Body of pancreas (tissue), 4 donors: ENCODE measurements at regions not wholly inside any gene's neighbourhood (a gene's known extent, or its start where the extent isn't known, plus 50 kb on each side); places are given as distances from the start of the nearest gene placed in this dataset.

Source experiments
- CTCF ChIP-seq, 7 experiments: fragments of 450-650 bp in 4 of 7; fragments of 200-600 bp in 3 of 7; sonication (generic) in 3 of 7; IDR thresholded peaks; one replicate each; pipeline ENCODE4 v1.5.1; 2016 to 2019; ENCODE audit warnings: antibody characterized with exemption in 7 of 7
- POLR2A ChIP-seq, 3 donors: fragments of 450-650 bp; IDR thresholded peaks; one replicate each; pipeline ENCODE4 v1.6.1; 2016; ENCODE audit warnings: antibody characterized with exemption in 3 of 3, mild to moderate bottlenecking in 2 of 3

GRCh38 chr5:74122175-74122574 lies 496.2 kb downstream of the ARHGEF28 start:
- TF ChIP-seq POLR2A (IDR thresholded peaks at IDR 0.05) (no peak), CTCF (IDR thresholded peaks at IDR 0.05) (no peak)
